ENCODE measurements at regions not wholly inside any gene's neighbourhood (a gene's known extent, or its start where the extent isn't known, plus 50 kb on each side); places are given as distances from the start of the nearest gene placed in this dataset.

DNA sequence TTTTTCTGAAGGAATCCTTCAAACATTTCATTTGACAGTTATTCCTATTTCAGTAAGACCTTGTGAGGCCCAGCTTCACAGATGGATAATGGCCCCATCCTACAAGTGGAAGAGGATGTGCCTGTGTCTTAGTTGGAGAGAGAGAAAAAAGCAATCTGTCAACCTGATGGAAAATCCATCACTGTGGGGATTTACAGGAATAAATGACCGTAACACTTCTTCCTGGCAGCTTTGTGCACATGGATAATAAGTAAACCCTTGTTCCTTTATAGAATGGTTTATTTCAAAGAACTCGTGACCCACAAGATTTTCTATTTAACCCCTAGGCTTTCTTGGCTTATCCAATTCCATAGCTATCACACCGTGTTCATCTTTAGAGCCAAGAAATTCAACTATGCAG, 121.4 kb upstream of the PCED1B start:
- DNase-seq, result no peak
- Histone ChIP-seq H3K9me3 (no peaks in the 10 kb centered on the region), H3K27me3 (no peaks in the 10 kb centered on the region), H3K4me1 (peaks cover 17 to 39% of the 10 kb centered on the region in 2 donors), H3K4me3 (no peak overlapping the region), H3K36me3 (no peaks in the 10 kb centered on the region), H3K27ac (peak overlapping the region in 3 of 4 donors; percentile 79 to 86 (median 83))
- intact Hi-C loops (cut with DNase I; ENCODE audit: low total_unique reads) (loop anchor here (5.0 kb wide), 1 partner anchor 691 kb away; the partner anchor contains the start of gene SLC38A1), in situ Hi-C loops (cut with MboI; ENCODE audit: low sequenced_read_pairs in 4 of 4) (no loop called here)
- TF ChIP-seq, protein P1, sequence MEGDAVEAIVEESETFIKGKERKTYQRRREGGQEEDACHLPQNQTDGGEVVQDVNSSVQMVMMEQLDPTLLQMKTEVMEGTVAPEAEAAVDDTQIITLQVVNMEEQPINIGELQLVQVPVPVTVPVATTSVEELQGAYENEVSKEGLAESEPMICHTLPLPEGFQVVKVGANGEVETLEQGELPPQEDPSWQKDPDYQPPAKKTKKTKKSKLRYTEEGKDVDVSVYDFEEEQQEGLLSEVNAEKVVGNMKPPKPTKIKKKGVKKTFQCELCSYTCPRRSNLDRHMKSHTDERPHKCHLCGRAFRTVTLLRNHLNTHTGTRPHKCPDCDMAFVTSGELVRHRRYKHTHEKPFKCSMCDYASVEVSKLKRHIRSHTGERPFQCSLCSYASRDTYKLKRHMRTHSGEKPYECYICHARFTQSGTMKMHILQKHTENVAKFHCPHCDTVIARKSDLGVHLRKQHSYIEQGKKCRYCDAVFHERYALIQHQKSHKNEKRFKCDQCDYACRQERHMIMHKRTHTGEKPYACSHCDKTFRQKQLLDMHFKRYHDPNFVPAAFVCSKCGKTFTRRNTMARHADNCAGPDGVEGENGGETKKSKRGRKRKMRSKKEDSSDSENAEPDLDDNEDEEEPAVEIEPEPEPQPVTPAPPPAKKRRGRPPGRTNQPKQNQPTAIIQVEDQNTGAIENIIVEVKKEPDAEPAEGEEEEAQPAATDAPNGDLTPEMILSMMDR (IDR thresholded peaks at IDR 0.05 in 4 of 5, conservative IDR thresholded peaks at IDR 0.05 in 1 of 5), result no peak
- no peak for TF ChIP-seq POLR2A (IDR thresholded peaks at IDR 0.05)
- no peak for ATAC-seq

DNA sequence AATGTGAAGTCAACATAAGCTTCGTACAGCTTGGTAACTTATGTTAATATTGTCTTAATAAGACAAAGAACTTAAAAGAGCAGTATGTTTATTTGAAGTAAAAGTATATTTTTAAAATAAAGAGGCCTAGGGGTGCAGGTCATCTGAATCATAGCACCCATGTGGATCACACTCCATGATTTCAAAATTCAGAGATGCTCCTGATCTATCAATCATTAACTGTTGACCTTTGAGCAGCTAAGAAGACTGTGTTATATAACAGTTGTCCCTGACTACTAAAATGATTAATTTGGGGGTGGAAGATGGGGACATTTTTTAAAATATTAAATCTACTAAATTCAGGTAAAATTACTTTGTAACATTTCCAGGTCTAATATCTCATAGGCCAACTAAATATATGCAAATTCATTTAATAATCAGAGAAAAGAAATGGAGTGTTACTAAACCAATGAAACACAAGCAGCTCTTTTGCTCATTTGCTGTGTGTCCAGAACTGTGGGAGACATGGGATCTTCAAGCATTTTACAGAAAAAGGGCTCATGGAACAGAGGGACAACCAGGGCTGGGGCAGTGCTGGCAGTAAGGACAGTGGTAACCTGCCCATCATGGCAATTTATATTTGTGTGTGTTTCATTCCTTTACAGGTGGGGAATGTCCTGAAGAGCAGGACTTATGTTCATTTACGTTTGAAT, 120.7 kb upstream of the PCED1B start:
- in situ Hi-C loops (cut with MboI; ENCODE audit: low sequenced_read_pairs in 4 of 4) (no loop called here), intact Hi-C loops (cut with DNase I; ENCODE audit: low total_unique reads) (loop anchor here (5.0 kb wide), 1 partner anchor 691 kb away; the partner anchor contains the start of gene SLC38A1)
- H3K27me3 ChIP-seq, result no peaks in the 10 kb centered on the region
- peak in 1 of 2 donors; percentile 1 for ATAC-seq
- no peak overlapping the region for H3K4me3 ChIP-seq
- no peak for DNase-seq
- H3K27ac ChIP-seq, result peak overlapping the region; percentile 68 to 86 (median 81)
- no peaks in the 10 kb centered on the region for H3K36me3 ChIP-seq
- H3K4me1 ChIP-seq, result peaks cover 24 to 46% of the 10 kb centered on the region in 2 donors
- H3K9me3 ChIP-seq, result no peaks in the 10 kb centered on the region
- TF ChIP-seq, protein P1 (IDR thresholded peaks at IDR 0.05 in 4 of 5, conservative IDR thresholded peaks at IDR 0.05 in 1 of 5), result no peak
- no peak for TF ChIP-seq POLR2A (IDR thresholded peaks at IDR 0.05)

- peak overlapping the region in 1 of 4 donors; percentile 3 for H3K4me3 ChIP-seq
Measured at GRCh38 chr12:46959502-46959901, 119.9 kb upstream of the PCED1B start.

GRCh38 chr12:46960681-46961080, 118.7 kb upstream of the PCED1B start:
- H3K4me1 ChIP-seq, result peaks cover 38 to 65% of the 10 kb centered on the region in 2 donors
- ATAC-seq (peak in 1 of 2 donors; percentile 11), DNase-seq (no peak)
- no peaks in the 10 kb centered on the region for H3K27me3 ChIP-seq
- TF ChIP-seq, protein P1 (IDR thresholded peaks at IDR 0.05 in 4 of 5, conservative IDR thresholded peaks at IDR 0.05 in 1 of 5), result no peak
- TF ChIP-seq POLR2A (IDR thresholded peaks at IDR 0.05), result no peak
- no peaks in the 10 kb centered on the region for H3K36me3 ChIP-seq
- H3K4me3 ChIP-seq, result peak overlapping the region in 1 of 4 donors; percentile 3
- intact Hi-C loops (cut with DNase I; ENCODE audit: low total_unique reads) (loop anchor here (5.0 kb wide), 1 partner anchor 588 kb away; the partner anchor contains the start of gene SLC38A2), in situ Hi-C loops (cut with MboI; ENCODE audit: low sequenced_read_pairs in 4 of 4) (no loop called here)
- no peaks in the 10 kb centered on the region for H3K9me3 ChIP-seq
- peak overlapping the region; percentile 68 to 86 (median 81) for H3K27ac ChIP-seq

More at GRCh38 chr12:46959502-46959901, 119.9 kb upstream of the PCED1B start:
- intact Hi-C loops (cut with DNase I; ENCODE audit: low total_unique reads) (loop anchor here (5.0 kb wide), 1 partner anchor 692 kb away; the partner anchor contains the start of gene SLC38A1), in situ Hi-C loops (cut with MboI; ENCODE audit: low sequenced_read_pairs in 4 of 4) (no loop called here)
- DNase-seq (peak; percentile 79 to 83), ATAC-seq (peak; percentile 94 to 95)
- Histone ChIP-seq H3K9me3 (no peaks in the 10 kb centered on the region), H3K27me3 (no peaks in the 10 kb centered on the region), H3K4me1 (peaks cover 28 to 54% of the 10 kb centered on the region in 2 donors), H3K27ac (peak overlapping the region; percentile 68 to 86 (median 81)), H3K36me3 (no peaks in the 10 kb centered on the region)
- TF ChIP-seq POLR2A (IDR thresholded peaks at IDR 0.05), result no peak
- TF ChIP-seq, protein P1 (IDR thresholded peaks at IDR 0.05 in 4 of 5, conservative IDR thresholded peaks at IDR 0.05 in 1 of 5), result no peak
